RWPE2 (cell line): ENCODE measurements at regions not wholly inside any gene's neighbourhood (a gene's known extent, or its start where the extent isn't known, plus 50 kb on each side); places are given as distances from the start of the nearest gene placed in this dataset.

ENCODE experiments used
- ATAC-seq: fragments of 200-7000 bp; cut with Tn5 transposase; 3 replicates; pipeline ENCODE4 v1.9.1; 2021; ENCODE audit warnings: low read depth
- DNase-seq: peaks from one replicate; pipeline ENCODE4 v3.0.0-alpha.2; 2020; ENCODE audit warnings: low spot score
- H3K27ac ChIP-seq: fragments of 450-650 bp; 2 replicates; pipeline ENCODE4 v1.5.1; 2017; ENCODE audit warnings: mild to moderate bottlenecking; ENCODE audit not compliant: poor library complexity, severe bottlenecking
- H3K27me3 ChIP-seq: fragments of 250-450 bp; sonication (Bioruptor Pico); 2 replicates; pipeline ENCODE4 v1.5.1; 2021; ENCODE audit warnings: mild to moderate bottlenecking, moderate library complexity; ENCODE audit not compliant: insufficient read depth, poor library complexity, severe bottlenecking
- H3K36me3 ChIP-seq: fragments of 250-450 bp; sonication (Bioruptor Pico); 2 replicates; pipeline ENCODE4 v1.5.1; 2020; ENCODE audit warnings: low read depth, mild to moderate bottlenecking, moderate library complexity
- H3K4me1 ChIP-seq: fragments of 250-450 bp; sonication (Bioruptor Pico); 2 replicates; pipeline ENCODE4 v1.5.1; 2021; ENCODE audit warnings: mild to moderate bottlenecking, moderate library complexity; ENCODE audit not compliant: insufficient read depth, poor library complexity, severe bottlenecking
- H3K4me3 ChIP-seq: fragments of 250-450 bp; sonication (Bioruptor Pico); 2 replicates; pipeline ENCODE4 v1.5.1; 2021; ENCODE audit warnings: mild to moderate bottlenecking, moderate library complexity; ENCODE audit not compliant: severe bottlenecking
- H3K9me3 ChIP-seq: fragments of 250-450 bp; sonication (Bioruptor Pico); 2 replicates; pipeline ENCODE4 v1.5.1; 2021; ENCODE audit warnings: mild to moderate bottlenecking, moderate library complexity; ENCODE audit not compliant: severe bottlenecking
- TF ChIP-seq, protein P1 (sequence below): fragments of 450-650 bp; IDR thresholded peaks from one replicate; pipeline ENCODE4 v1.5.1; 2017; ENCODE audit warnings: mild to moderate bottlenecking, moderate library complexity; ENCODE audit not compliant: poor library complexity, severe bottlenecking

DNA sequence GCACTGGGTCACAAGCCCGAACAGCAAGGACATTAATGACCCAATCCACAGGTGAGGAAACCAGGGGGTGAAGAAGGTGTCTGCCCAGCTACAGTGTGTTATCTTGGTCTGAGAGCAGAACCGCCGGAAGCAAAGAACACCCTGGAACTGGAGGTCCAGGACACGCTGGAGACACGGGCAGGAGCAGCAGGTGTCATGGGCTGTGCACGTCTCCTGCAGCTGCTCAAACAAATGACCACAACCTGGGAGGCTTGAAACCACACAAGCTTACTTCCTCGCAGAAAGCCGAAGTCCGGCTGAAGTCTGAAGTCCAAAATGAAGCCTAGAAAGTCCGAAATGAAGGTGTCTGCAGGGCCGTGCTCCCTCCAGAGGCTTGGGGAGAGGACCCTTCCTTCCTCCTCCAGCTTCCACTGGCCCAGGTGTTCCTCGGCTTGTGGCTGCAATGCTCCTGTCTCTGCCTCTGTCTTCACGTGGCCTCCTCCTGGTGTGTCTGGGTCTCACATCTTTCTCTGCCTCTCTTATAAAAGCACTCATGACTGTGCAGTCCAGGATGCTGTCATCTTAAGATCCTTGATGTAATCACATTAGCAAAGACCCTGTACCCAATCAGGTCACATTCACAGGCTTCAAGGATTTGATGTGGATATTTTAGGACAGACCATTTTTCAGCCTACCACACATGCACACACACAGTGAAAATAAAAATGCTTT, 351.2 kb downstream of the C16orf95 start:
- Histone ChIP-seq H3K27ac (no peak overlapping the region), H3K27me3 (no peaks in the 10 kb centered on the region), H3K4me3 (no peak overlapping the region), H3K4me1 (no peaks in the 10 kb centered on the region), H3K9me3 (no peaks in the 10 kb centered on the region), H3K36me3 (no peaks in the 10 kb centered on the region)
- TF ChIP-seq, protein P1, sequence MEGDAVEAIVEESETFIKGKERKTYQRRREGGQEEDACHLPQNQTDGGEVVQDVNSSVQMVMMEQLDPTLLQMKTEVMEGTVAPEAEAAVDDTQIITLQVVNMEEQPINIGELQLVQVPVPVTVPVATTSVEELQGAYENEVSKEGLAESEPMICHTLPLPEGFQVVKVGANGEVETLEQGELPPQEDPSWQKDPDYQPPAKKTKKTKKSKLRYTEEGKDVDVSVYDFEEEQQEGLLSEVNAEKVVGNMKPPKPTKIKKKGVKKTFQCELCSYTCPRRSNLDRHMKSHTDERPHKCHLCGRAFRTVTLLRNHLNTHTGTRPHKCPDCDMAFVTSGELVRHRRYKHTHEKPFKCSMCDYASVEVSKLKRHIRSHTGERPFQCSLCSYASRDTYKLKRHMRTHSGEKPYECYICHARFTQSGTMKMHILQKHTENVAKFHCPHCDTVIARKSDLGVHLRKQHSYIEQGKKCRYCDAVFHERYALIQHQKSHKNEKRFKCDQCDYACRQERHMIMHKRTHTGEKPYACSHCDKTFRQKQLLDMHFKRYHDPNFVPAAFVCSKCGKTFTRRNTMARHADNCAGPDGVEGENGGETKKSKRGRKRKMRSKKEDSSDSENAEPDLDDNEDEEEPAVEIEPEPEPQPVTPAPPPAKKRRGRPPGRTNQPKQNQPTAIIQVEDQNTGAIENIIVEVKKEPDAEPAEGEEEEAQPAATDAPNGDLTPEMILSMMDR = no peak
- no peak for DNase-seq
- ATAC-seq = no peak

DNA sequence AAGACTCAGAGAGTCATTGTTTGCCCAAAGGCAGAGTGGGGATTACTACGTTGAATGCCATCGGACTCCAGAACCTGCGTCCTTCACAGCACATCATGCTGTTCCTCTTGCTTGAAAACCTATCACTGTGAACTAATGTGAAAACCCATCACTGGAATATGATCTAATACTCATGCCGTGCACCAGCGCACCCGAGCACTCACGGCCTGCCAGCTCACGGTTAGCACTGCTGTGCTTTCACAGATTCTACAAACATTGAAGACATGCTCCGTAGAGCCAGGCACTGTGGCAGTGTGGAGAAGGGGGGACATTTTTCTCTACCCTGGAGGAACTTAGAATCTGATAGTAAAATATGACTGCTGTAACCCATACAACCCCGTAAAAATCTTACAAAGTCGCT, 350.4 kb downstream of the C16orf95 start:
- Histone ChIP-seq H3K27ac (no peak overlapping the region), H3K4me3 (no peak overlapping the region), H3K4me1 (no peaks in the 10 kb centered on the region), H3K36me3 (no peaks in the 10 kb centered on the region), H3K9me3 (no peaks in the 10 kb centered on the region), H3K27me3 (no peaks in the 10 kb centered on the region)
- TF ChIP-seq, protein P1 = no peak
- no peak for ATAC-seq
- DNase-seq = no peak

DNA sequence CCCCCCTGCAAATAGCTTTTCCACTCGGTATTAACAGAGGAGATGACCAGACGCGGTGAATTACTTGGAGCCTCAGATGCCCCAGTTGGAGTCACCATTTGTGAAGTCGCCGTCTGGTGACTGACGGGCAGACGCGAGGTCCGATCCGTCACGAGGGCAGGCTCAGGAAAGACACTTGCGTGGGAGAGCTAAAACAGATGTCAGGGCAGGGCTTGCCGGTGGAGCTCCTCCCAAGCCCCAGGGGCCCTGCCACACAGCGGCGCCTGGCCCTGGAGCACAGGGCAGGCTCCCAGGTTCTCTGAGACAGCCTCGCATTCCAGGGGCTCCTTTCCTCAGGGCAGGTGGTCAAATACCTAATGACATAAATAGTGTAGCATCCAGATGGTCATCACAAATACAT, 348.3 kb downstream of the C16orf95 start:
- Histone ChIP-seq H3K36me3 (no peaks in the 10 kb centered on the region), H3K27me3 (no peaks in the 10 kb centered on the region), H3K27ac (no peak overlapping the region), H3K9me3 (no peaks in the 10 kb centered on the region), H3K4me1 (no peaks in the 10 kb centered on the region), H3K4me3 (no peak overlapping the region)
- TF ChIP-seq, protein P1 = no peak
- DNase-seq (no peak), ATAC-seq (no peak)

DNA sequence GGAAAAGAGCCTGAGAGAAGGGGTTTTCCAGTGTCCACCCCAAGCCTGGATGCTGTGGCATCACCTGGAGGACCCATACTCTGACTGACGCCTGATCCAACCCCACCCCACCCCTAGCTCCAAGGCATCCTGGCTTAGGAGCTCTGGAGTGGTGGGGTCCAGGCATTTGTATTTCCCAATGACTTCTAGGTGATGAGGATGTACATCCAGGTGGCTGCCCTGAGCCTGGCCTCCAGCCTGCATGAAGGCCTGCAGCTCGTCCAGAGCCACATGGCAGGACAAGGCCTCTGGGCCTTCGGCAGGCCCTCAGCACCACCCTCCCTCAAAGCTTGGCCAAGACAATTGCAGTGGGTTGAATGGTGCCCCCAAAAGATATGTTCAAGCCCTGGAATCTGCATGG, 347.5 kb downstream of the C16orf95 start:
- no peak overlapping the region for H3K4me3 ChIP-seq
- H3K4me1 ChIP-seq = no peaks in the 10 kb centered on the region
- no peak overlapping the region for H3K27ac ChIP-seq
- H3K27me3 ChIP-seq = no peaks in the 10 kb centered on the region
- TF ChIP-seq, protein P1 = no peak
- H3K36me3 ChIP-seq = no peaks in the 10 kb centered on the region
- DNase-seq = no peak
- H3K9me3 ChIP-seq = no peaks in the 10 kb centered on the region
- no peak for ATAC-seq

DNA sequence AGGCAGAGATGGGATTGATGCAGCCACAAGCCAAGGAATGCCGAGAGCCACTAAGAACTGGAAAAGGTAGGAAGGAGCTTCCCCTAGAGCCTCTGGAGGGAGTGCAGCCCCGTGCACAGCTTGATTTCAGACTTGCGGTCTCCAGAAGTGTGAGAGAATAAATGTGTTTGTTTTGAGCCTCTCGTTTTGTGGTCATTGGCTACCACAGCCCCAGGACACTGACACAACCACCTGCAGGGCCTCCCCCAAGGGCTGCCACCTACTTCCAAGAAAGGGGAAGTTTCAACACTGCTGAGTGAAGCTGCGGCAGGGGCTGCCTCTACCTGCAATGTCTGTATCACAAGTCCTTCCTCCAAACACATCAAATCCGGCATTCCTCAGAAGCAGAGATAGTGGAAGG, 346.9 kb downstream of the C16orf95 start:
- no peak for DNase-seq
- ATAC-seq = no peak
- Histone ChIP-seq H3K9me3 (no peaks in the 10 kb centered on the region), H3K4me1 (peaks cover 3% of the 10 kb centered on the region), H3K36me3 (no peaks in the 10 kb centered on the region), H3K4me3 (no peak overlapping the region), H3K27ac (no peak overlapping the region), H3K27me3 (no peaks in the 10 kb centered on the region)
- TF ChIP-seq, protein P1 = no peak
